Endothelial cell of umbilical vein (primary cell): ENCODE measurements at regions not wholly inside any gene's neighbourhood (a gene's known extent, or its start where the extent isn't known, plus 50 kb on each side); places are given as distances from the start of the nearest gene placed in this dataset.

Experiments used
- BruUV-seq: library from RNA; stranded (reverse); fragments of 400-500 nt; replicated peaks from 2 replicates; lab custom pipeline; 2021; lab: Mats Ljungman, UMichigan
- CTCF ChIA-PET: fragments of 300-600, 350-600 bp; sonication (Branson Sonifier 250); formaldehyde crosslinking; loops from one replicate; lab custom pipeline; 2021; ENCODE audit warnings: antibody characterized with exemption, inconsistent platforms; lab: Charles Lee
- POLR2A ChIA-PET: fragments of 300-600, 350-600 bp; sonication (Branson Sonifier 250); formaldehyde crosslinking; loops from one replicate; lab custom pipeline; 2021; ENCODE audit warnings: antibody characterized with exemption, inconsistent platforms; lab: Charles Lee
- DNase-seq: peaks from one replicate; pipeline ENCODE4 v3.0.0-alpha.2; 2011; ENCODE audit warnings: low read depth, low spot score
- FAIRE-seq: peaks from 2 replicates; lab custom pipeline; 2011; peaks lifted over from hg19 to GRCh38; lab: Jason Lieb, UNC
- H2AFZ ChIP-seq: 2 replicates; pipeline ENCODE4 v1.6.0; 2012; ENCODE audit warnings: low read depth, low read length, control low read depth, inconsistent platforms
- H3K27ac ChIP-seq: 2 replicates; pipeline ENCODE4 v1.5.1; 2011; ENCODE audit warnings: low read depth, mild to moderate bottlenecking, control low read depth, low read length, moderate library complexity; ENCODE audit not compliant: insufficient read depth
- H3K27me3 ChIP-seq, 2 experiments: 2 replicates each; pipeline versions ENCODE4 v1.6.0 to v1.6.1; 2011; ENCODE audit warnings: low read length in 2 of 2, mixed read lengths in 1 of 2; ENCODE audit not compliant: control insufficient read depth in 2 of 2, insufficient read depth in 2 of 2
- H3K36me3 ChIP-seq, 2 experiments: 2 replicates in 1 of 2; 3 replicates in 1 of 2; pipeline ENCODE4 v1.5.1; 2011; ENCODE audit warnings: low read length in 2 of 2, mild to moderate bottlenecking in 1 of 2, moderate library complexity in 1 of 2; ENCODE audit not compliant: control insufficient read depth in 2 of 2, insufficient read depth in 2 of 2; ENCODE audit errors: extremely low read depth in 1 of 2
- H3K4me1 ChIP-seq: 3 replicates; pipeline ENCODE4 v1.5.1; 2011; ENCODE audit warnings: mild to moderate bottlenecking, low read length; ENCODE audit not compliant: control insufficient read depth, insufficient read depth; ENCODE audit errors: extremely low read depth
- H3K4me2 ChIP-seq: 2 replicates; pipeline ENCODE4 v1.6.1; 2011; ENCODE audit warnings: low read length, control low read depth, mixed read lengths; ENCODE audit not compliant: insufficient read depth
- H3K4me3 ChIP-seq, 3 experiments: fragments of 200-600 bp in 1 of 3; sonication (generic), shearing (Covaris generic) in 1 of 3; replicated peaks in 1 of 3; 2 replicates each; pipeline ENCODE4 v1.5.1; 2011 to 2016; ENCODE audit warnings: control low read depth in 3 of 3, low read length in 3 of 3, mild to moderate bottlenecking in 2 of 3, inconsistent platforms in 1 of 3, low read depth in 1 of 3, moderate library complexity in 1 of 3; ENCODE audit not compliant: insufficient read depth in 1 of 3
- H3K79me2 ChIP-seq: 2 replicates; pipeline ENCODE4 v1.6.0; 2012; ENCODE audit warnings: low read length, inconsistent platforms; ENCODE audit not compliant: control insufficient read depth, insufficient read depth
- H3K9ac ChIP-seq: replicated peaks from 2 replicates; pipeline ENCODE3; 2011; ENCODE audit warnings: low read length, control low read depth; ENCODE audit not compliant: insufficient read depth; ENCODE audit errors: extremely low read depth
- H3K9me1 ChIP-seq: replicated peaks from 3 replicates; pipeline ENCODE4 v1.6.0; 2011; ENCODE audit warnings: mild to moderate bottlenecking, low read length; ENCODE audit not compliant: control insufficient read depth, insufficient read depth; ENCODE audit errors: extremely low read depth
- H3K9me3 ChIP-seq: replicated peaks from 2 replicates; pipeline ENCODE4 v1.5.1; 2012; ENCODE audit warnings: low read length, inconsistent platforms; ENCODE audit not compliant: control insufficient read depth, insufficient read depth
- H4K20me1 ChIP-seq: replicated peaks from 2 replicates; pipeline ENCODE3; 2011; ENCODE audit warnings: mild to moderate bottlenecking, low read length; ENCODE audit not compliant: control insufficient read depth, insufficient read depth; ENCODE audit errors: extremely low read depth
- EZH2 ChIP-seq: IDR thresholded peaks from 2 replicates; pipeline ENCODE4 v1.6.1; 2012; ENCODE audit warnings: borderline replicate concordance, low read depth, mild to moderate bottlenecking, moderate library complexity, low read length, inconsistent platforms; ENCODE audit not compliant: severe bottlenecking
- FOS ChIP-seq: IDR thresholded peaks from 2 replicates; pipeline ENCODE4 v1.6.1; 2011; ENCODE audit warnings: mild to moderate bottlenecking, low read length, moderate library complexity, borderline replicate concordance; ENCODE audit not compliant: insufficient read depth
- GATA2 ChIP-seq: IDR thresholded peaks from 2 replicates; pipeline ENCODE4 v1.7.0; 2011; ENCODE audit warnings: low read depth, mild to moderate bottlenecking, moderate library complexity, mixed read lengths, low read length; ENCODE audit not compliant: insufficient read length, insufficient read depth
- JUN ChIP-seq: IDR thresholded peaks from 2 replicates; pipeline ENCODE4 v1.6.1; 2011; ENCODE audit warnings: borderline replicate concordance, low read depth; ENCODE audit not compliant: insufficient read length, insufficient read depth
- MAX ChIP-seq: IDR thresholded peaks from 2 replicates; pipeline ENCODE4 v1.6.1; 2011; ENCODE audit not compliant: insufficient read depth, insufficient read length
- MYC ChIP-seq: IDR thresholded peaks from one replicate; pipeline ENCODE4 v1.6.1; 2011; ENCODE audit warnings: mild to moderate bottlenecking, low read depth, low read length
- POLR2A ChIP-seq: IDR thresholded peaks from 2 replicates; pipeline ENCODE4 v1.6.1; 2012; ENCODE audit warnings: low read depth, mild to moderate bottlenecking, control low read depth, low read length
- POLR2AphosphoS5 ChIP-seq: IDR thresholded peaks from 2 replicates; pipeline ENCODE4 v1.6.1; 2012; ENCODE audit warnings: low read depth, mild to moderate bottlenecking, control low read depth, low read length, moderate library complexity; ENCODE audit not compliant: insufficient read depth
- dilution Hi-C: fragments of 300-500 bp; cut with MboI; formaldehyde crosslinking; loops from one replicate; pipeline ENCODE4 v1.15.0; 2019; ENCODE audit warnings: low sequenced_read_pairs; ENCODE audit not compliant: extremely low pct_ligation_motif_present
- intact Hi-C: fragments of 100-400 bp; cut with micrococcal nuclease; formaldehyde crosslinking; loops from one replicate; pipeline ENCODE4 v1.10.0; 2022
- TF ChIP-seq, protein P1 (sequence below), 2 donors: IDR thresholded peaks; 1 replicate in 1 of 2; 2 replicates in 1 of 2; pipeline ENCODE4 v1.5.1; 2011; ENCODE audit warnings: low read length in 2 of 2, mild to moderate bottlenecking in 2 of 2, moderate library complexity in 2 of 2, control low read depth in 1 of 2, inconsistent platforms in 1 of 2, low read depth in 1 of 2; ENCODE audit not compliant: insufficient read depth in 1 of 2; ENCODE audit errors: extremely low read depth in 1 of 2

DNA sequence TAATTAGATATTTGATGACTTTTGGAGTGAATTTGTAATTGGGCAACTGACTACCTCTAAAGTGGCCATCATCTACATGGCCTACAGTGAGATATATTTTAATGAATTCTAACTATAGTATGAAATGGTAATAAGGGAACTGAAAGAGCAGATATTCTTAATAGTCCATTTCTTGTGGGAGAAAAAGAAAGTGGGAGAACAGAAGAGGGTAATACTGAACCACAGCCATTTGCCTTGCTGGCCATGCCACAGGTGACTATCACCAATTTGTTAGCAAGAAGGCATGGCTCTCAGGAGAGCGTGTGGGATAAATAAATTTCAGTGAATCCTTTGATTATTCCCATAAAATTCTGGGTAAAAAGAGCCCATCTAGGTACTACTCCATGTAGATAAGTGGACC lies 1074.0 kb upstream of the MAP3K7 start:
- H4K20me1 ChIP-seq = no peaks in the 10 kb centered on the region
- H3K36me3 ChIP-seq = no peaks in the 10 kb centered on the region
- FAIRE-seq (no peak), DNase-seq (no peak)
- no peak overlapping the region for H3K27ac ChIP-seq
- dilution Hi-C loops (no loop called here), intact Hi-C loops (no loop called here)
- H3K9ac ChIP-seq = no peak overlapping the region
- no peaks in the 10 kb centered on the region for H3K4me1 ChIP-seq
- TF ChIP-seq MAX = no peak
- TF ChIP-seq FOS = no peak
- TF ChIP-seq, protein P1, sequence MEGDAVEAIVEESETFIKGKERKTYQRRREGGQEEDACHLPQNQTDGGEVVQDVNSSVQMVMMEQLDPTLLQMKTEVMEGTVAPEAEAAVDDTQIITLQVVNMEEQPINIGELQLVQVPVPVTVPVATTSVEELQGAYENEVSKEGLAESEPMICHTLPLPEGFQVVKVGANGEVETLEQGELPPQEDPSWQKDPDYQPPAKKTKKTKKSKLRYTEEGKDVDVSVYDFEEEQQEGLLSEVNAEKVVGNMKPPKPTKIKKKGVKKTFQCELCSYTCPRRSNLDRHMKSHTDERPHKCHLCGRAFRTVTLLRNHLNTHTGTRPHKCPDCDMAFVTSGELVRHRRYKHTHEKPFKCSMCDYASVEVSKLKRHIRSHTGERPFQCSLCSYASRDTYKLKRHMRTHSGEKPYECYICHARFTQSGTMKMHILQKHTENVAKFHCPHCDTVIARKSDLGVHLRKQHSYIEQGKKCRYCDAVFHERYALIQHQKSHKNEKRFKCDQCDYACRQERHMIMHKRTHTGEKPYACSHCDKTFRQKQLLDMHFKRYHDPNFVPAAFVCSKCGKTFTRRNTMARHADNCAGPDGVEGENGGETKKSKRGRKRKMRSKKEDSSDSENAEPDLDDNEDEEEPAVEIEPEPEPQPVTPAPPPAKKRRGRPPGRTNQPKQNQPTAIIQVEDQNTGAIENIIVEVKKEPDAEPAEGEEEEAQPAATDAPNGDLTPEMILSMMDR (IDR thresholded peaks at IDR 0.05; ENCODE audit: extremely low read depth in 1 of 2, insufficient read depth in 1 of 2, low read depth in 1 of 2, low read length in 2 of 2) = no peak
- no peak for TF ChIP-seq POLR2A
- POLR2A ChIA-PET = no interaction called here
- CTCF ChIA-PET = no interaction called here
- no peak overlapping the region for H3K4me2 ChIP-seq
- no peaks in the 10 kb centered on the region for H3K9me3 ChIP-seq
- H3K9me1 ChIP-seq = no peaks in the 10 kb centered on the region
- H3K79me2 ChIP-seq = no peaks in the 10 kb centered on the region
- H2AFZ ChIP-seq = no peak overlapping the region
- no peaks in the 10 kb centered on the region for H3K27me3 ChIP-seq
- H3K4me3 ChIP-seq = no peak overlapping the region
- no TSS peak for BruUV-seq

DNA sequence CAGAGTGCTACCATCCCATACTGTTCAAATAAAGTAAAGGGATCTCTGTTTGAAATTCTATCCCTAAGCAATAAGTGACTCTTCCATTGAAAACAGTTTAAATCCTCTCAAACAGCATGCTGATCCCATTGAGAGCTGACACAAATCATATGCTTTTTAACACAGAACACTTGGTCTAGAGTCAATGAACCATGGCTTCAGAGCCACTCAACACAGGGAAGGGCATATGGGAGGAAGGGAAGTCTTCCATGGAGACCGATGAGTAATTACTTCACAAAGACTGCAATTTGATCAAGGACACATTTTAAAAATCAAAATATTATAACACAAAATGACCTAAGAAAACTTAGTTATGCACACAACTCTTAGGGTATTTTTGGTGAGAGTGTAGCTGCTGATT lies 1073.0 kb upstream of the MAP3K7 start:
- no peaks in the 10 kb centered on the region for H3K9me3 ChIP-seq
- H3K4me1 ChIP-seq = no peaks in the 10 kb centered on the region
- dilution Hi-C loops = no loop called here
- H3K27ac ChIP-seq = no peak overlapping the region
- H2AFZ ChIP-seq = no peak overlapping the region
- H3K4me3 ChIP-seq = no peak overlapping the region
- no peak for FAIRE-seq
- DNase-seq = no peak
- no peak overlapping the region for H3K9ac ChIP-seq
- H3K4me2 ChIP-seq = no peak overlapping the region
- TF ChIP-seq JUN = no peak
- no peak for TF ChIP-seq MAX
- TF ChIP-seq MYC = no peak
- no peak for TF ChIP-seq POLR2AphosphoS5
- no peak for TF ChIP-seq FOS
- no peak for TF ChIP-seq GATA2
- TF ChIP-seq, protein P1 (IDR thresholded peaks at IDR 0.05; ENCODE audit: extremely low read depth in 1 of 2, insufficient read depth in 1 of 2, low read depth in 1 of 2, low read length in 2 of 2) = no peak
- TF ChIP-seq EZH2 = no peak
- TF ChIP-seq POLR2A = no peak
- no peaks in the 10 kb centered on the region for H3K36me3 ChIP-seq
- H4K20me1 ChIP-seq = no peaks in the 10 kb centered on the region
- H3K9me1 ChIP-seq = no peaks in the 10 kb centered on the region
- ChIA-PET POLR2A (no interaction called here), CTCF (no interaction called here)
- H3K79me2 ChIP-seq = no peaks in the 10 kb centered on the region
- intact Hi-C loops = no loop called here
- no TSS peak for BruUV-seq
- no peaks in the 10 kb centered on the region for H3K27me3 ChIP-seq
